NCI-H1092 treated with DMSO at 0.1 percent for 48 hours (cell line): ENCODE measurements at regions not wholly inside any gene's neighbourhood (a gene's known extent, or its start where the extent isn't known, plus 50 kb on each side); places are given as distances from the start of the nearest gene placed in this dataset.

ENCODE experiments used
- DNase-seq: peaks from one replicate; lab custom pipeline; 2025; lab: John Stamatoyannopoulos, UW

DNA sequence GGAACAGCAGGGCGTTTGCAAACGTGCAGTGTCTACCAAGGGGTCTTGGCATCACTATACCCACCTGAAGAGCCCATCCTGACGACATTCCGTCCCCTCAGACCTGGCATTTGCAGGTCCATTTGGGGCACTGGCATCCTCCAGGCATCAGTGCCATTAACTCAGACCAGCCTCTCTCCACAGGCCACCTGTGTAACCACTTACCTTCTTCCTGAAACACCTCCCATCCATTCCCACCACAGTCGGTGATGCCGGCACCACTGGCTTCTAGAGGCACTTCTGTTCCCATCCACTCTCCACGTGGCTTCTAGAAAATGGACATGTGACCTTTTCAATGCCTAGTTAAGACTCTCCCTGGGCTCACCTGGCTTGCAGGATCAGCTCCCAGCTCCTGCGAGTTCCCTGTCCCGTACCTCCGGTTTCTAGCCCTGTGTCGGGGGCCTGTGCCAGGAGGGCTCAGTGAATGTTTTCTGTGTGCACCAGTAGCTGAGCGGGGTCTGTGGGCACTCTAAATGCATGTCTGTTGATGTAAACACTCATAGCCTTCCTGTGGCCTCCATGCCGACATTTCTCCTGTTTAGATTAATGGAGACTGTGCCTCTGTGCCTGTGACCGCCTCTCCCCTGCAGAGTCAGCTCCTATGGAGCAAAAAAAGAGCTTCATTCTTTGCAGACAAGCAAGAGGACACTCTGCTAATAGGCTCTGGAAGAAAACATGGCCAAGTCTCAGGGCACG lies 458.0 kb upstream of the HS6ST1 start:
- no peak for DNase-seq

DNA sequence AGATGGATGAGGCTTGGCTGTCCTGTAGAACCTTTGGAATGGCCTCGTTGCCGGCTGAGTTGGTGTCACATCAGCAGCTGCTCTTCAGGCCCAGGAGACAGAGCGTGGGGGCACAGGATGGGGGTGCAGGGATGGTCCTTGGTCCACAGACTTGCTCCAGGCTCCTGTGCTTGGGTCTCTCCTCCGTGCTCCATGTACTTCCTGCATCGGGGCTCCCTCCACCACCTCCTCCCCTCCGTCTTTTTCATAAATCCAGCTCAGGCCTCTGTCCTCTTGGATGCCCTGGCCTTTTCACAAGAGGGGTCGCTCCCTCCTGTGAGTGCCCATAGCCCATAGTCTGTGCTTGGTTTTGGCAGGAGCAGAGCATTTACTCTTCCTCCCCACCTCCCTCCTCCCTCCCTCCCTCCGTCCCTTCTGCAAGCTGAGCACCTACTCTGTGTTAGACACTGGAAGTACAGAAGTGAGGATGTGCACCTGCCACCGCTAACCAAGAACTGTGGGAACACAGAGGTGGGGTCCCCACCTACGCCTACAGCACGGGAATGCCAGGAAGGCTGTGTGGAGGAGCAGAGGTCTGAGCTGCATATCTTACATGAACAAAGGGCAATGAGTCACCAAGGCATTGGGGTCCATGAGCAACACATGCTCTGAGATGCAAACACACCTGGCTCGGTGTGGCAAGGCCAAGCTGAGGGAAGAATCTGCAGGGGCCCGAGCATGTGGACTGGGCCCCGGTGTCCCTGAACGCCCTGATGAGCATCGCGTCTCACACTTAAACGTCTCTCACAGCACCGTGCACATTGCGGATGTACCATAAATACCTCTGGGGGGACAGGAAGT lies 458.7 kb upstream of the HS6ST1 start:
- DNase-seq: no peak

DNA sequence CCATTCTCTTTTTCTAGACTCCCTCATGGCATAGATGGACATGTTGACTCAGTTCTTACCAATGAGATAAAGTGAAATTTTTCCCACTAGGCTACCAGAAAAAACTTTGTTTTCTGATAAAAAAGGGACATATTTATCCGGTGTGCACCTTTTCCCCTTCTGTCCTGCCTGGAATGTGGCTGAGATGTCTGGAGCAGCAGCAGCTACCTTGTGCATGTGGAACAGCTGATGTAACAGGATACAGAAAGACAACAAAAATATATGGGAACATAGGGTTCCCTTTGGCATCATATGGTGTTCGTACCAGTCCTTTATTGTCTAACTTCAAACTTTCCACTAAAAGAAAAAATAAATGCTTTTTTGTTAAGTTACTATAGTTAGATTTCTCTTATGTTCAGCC lies 460.2 kb upstream of the HS6ST1 start:
- DNase-seq: no peak

DNA sequence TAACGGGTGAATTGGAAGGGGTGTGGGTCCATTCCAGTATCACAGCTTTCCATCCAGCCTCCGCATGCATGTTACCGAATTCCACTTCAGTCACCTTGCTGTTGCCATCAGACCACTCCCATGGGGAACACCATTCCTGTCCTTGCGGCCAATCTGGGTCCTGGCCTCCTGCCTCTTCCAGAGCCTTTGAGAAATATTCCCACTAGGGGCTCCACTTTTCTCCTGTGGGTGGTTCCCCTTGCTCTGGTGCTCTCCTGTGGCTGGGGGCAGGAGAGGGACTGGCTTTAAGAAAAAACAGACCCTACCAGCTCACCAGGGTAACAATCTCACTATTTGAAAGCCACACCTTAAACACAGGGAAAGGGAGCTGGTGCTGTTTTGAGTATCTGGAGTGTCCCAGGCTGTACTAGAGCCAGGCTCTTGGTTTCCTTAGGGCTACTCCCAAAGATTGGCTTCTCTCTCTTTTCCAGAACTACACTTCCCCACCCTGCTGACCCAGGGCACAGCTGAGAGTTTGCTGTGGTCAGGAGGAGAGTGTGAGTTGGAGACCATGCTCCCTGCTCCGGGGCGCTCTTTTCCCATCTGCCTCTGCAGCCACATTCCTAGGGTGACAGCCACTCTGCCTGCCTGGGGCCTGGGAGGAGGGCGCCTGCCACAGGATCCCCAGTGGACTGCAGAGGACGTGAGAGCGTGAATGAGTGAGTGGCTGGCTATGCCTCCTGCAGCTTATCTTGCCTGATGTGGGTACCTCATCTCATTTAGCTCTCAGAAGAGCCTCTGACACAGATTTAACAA lies 460.8 kb upstream of the HS6ST1 start:
- no peak for DNase-seq

DNA sequence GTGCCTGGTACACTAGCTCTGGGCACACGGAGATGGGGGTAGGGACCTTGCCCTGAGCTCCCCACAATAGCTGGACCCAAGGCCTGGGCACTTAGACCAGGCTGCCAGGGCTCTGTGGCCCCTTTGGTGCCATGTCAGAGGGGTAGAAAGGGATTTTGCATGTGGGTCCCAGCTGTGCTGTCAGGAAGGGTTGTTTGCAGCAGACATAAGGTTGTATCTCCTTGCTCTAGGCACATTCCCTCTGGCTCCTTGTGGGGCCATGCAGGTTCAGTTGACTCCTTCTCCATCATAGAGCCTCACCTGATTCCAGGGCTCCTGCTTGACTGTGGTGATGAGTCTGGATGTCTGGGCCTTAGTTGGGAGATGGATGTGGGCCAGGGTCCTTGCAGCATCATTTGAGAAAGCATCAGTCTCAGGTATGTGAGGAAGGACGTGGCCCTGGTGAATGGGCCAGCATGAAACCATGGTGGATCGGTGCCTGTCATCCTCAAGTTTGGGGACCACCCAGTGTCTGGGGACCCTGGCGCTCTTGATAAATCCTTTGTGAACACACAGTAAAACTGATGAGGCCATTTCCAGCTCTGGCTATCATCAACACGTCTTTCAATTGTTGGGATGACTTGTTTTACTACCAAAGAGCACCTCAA lies 461.9 kb upstream of the HS6ST1 start:
- DNase-seq: no peak

DNA sequence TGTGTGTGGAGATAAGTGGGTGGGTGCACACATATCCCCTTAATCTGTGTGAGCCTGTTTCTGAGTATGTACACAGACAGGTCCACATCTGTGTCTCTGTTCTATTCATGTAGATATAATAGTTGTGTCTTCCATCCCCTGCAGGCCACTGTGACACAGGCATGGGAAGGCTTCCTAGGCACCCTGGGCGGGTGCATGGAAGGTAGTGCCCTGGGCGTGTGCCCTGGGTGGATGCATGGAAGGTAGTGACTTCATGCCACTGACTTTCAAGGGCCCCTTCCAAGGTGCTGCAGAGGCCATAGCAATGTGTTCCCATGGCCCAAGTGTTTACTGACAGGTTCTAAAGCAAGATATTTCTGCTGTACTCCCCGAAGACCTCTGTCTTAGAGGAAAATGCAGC lies 462.5 kb upstream of the HS6ST1 start:
- no peak for DNase-seq

DNA sequence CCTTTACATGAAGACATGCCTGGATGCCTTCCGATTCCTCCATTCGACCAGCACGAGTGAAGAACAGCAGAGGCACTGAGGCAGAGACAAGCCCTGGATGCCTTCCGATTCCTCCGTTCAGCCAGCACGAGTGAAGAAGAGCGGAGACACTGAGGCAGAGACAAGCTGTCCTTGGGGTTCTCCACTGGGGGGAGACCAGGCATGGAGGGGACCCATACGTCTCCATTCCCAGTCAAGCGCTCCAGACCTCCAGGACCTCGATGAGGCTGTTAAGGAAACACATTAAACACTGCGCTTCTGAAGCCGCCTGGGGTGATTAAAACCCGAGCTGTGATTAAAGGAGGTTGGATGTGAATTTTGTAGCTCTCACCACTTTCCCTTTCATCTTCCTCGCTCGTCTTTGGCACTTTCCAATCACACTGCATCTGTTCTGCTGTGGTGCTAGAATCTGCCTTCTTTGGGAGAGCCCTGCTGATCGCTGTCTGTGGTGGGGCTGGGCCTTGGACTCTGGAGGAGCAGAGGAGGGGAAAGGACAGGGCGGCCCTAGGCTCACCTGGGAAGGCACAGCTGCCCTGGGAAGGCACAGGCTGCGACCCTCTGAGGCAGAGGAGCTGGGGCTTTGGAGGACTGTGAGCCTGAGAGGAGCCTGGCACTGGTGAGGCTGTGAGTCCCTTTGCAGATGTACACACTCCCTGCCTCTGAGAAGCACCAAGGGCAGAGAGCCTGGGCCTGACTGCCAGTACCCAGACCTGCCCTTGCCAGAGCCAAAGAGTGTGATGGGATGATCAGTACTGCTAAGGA lies 463.1 kb upstream of the HS6ST1 start:
- DNase-seq: no peak

DNA sequence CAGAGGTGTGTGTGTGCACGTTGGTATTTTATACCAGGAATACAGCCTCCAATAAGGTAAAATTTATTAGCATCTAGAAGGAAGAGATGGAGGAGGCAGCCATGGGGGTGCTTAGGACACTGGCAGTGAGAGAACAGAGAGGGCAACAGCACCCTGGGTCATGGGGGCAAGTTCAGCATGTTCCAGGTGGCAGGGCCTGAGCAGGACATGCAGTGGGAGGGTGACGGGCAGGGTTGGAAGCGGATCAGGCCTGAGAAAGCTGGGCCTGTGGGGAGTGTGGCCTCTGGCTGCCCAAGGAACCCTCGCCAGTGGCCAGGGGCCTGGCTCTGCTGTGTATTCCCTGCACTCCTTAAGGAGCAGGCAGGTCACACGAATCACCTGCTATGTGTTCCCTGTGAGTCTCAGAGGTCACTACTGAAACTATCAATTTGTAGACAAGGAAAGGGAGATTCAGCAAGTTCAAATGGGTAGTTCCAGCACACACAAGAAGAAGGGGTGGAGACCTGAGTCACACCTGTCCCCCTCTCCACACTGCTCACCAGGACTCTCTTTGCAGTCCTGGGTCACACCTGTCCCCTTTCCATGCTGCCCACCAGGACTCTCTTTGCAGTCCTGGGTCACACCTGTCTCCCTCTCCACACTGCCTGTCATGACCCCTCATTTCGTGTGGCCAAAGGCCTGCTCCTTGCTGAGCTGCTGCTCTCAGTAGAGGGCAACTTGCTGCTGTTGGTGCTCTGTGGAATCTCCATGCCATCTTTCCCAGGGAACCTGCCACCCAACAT lies 463.9 kb upstream of the HS6ST1 start:
- no peak for DNase-seq

DNA sequence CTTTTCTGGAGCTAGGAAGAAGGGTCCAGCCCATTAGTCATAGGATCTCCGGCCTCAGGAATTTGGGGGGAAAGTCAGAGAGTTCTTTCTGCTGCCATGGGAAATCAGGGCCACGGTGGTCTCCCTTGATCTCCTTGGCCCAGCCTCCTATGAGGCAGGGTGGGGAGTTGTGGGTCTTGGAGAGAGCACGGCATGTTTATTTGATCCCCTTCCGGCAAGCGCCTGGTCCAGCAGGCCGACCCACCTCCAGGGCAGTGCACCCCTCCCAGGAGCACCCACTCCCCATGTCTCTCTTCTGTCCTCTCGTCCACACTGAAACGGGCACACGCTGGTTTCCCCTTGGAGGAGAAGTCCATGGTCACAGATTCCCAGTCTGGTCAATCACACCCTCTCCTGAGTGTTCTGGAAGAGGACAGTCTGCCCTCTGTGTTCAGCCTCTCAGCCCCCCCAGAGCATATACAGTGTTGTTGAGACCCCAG lies 464.6 kb upstream of the HS6ST1 start:
- no peak for DNase-seq

DNA sequence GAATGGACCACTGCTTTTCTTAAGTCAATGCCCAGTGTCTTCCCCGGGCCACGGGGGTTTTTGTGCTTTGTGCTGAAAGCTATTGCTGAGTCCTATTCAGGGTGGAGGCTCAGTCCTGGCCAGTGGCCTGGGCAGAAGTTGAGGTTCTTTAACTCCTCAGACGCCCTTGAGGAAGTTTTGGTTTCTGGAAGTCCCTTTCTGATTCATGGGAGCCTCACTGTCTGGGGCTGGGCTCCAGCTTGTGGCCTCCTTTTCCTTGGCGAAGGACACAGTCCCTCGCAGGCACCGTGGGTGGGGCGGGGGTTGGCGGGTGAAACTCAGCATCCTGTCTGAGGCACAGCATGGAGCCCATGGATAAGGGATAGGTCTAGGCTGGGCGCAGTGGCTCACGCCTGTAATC lies 465.2 kb upstream of the HS6ST1 start:
- DNase-seq: no peak

DNA sequence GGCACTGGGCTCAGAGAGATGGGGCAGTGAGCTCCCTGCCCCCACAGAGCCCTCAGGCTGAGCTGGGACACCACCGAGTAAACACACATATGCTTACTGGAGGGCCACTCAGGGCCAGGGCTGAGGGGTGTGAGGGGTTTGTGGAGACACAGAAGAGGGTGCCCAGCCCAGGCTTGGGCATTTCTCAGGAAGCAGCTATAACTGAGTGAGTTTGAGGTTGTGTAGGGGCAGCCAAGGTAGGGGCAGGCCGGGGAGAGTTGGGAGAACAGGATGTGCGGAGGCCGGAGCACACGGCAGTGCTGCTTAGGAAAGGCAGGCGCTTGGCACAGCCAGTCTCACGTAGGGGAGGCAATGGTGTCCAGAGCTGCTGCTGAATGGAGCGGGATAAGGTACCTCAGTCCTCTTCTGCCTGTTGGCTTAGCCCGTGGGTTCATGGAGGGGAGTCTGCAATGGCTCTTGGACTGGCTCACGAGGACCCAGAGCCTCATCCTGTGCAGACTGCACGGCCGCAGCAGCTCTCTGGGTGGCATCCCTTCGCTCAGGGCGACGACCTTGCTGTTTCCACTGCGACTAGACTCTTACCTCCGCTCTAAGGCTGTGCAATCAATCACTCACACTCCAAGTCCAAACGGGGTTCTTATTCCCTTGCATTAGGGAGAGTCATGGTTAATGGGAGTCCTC lies 466.1 kb upstream of the HS6ST1 start:
- no peak for DNase-seq

DNA sequence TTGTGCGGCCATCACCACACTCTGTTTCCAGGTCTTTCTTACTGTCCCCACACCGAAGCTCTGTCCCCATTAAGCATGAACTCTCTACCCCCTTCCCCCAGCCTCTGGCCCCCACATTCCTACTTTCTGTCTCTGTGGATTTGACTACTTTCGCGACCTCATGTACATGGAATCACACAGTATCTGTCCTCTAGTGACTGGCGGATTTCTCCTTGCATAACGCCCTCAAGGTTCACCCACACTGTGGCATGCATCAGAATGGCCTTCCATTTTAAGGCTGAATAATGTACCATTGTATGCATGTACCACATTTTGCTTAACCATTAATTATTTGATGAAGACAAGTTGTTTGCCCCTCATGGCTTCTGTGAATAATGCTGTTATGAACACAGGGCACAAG lies 467.6 kb upstream of the HS6ST1 start:
- no peak for DNase-seq

DNA sequence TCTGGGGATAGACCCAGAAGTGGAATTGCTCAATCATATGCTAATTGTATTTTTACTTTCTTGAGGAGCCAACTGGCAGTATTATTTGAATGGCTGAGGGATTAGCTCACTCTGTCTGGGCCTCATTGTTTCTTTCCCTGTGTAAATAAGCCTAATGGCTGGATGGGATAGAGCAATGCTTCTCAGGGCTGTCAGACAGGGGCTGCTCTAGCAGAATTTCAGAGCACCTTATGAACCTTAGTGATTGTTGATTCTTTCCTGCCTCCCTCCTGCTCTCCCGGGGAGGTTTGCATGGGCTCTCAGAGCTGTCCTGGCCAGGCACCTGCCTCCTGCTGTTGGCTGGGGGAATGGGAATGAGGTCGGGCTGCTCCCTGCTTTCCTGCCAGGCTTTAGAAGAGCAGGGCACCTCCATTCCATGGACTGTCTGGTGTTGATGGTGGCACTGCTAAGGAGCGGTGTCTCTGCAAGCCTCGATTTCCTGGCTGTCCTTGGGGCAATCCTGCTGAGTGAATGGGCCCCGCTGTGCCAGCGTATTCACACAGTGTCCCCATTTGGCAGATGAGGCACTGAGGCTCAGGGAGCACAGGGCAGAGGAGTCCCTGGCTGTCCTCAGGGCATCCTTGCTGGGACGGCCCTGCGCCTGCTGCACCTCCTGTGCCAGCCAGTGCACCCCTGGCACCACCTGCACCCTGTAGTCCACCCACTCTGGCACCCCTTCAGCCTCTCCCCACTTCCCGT lies 468.2 kb upstream of the HS6ST1 start:
- peak; percentile 2 for DNase-seq

DNA sequence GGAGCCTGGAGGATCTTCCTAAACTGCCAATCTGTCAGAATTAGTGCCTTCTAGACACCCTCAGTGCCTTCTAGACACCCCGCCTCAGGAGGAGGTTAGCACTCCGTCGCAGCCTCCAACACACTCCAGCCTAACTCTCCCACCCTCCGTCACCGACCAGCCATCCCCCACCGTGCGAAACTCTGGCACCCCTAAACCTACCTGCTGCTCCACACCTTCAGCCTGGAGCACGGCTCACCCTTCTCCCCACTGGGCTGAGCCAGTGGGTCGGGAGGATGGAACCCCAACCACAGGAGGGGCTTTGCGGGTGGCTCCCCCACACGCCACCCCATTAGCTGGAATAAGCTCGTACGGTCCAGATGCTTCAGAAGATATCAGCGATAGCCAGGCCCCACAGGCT lies 468.9 kb upstream of the HS6ST1 start:
- no peak for DNase-seq

DNA sequence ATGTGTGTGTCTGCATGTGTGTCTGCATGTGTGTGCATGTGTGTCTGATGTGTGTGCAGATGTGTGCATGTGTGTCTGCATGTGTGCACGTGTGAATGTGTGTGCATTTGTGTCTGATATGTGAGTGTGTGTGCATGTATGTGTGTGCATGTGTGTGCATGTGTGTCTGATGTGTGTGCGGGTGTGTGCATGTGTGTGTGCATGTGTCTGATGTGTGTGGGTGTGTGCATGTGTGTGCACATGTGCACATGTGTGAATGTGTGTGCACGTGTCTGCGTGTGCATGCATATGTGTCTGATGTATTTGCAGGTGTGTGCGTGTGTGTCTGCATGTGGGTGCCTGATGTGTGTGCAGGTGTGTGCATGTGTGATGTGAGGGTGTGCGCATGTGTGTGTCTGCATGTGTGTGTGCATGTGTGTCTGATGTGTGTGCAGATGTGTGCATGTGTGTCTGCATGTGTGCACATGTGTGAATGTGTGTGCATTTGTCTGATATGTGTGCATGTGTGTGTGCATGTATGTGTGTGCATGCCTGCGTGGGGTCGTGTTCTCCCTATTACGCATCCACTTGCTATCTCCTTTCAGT lies 470.1 kb upstream of the HS6ST1 start:
- no peak for DNase-seq

DNA sequence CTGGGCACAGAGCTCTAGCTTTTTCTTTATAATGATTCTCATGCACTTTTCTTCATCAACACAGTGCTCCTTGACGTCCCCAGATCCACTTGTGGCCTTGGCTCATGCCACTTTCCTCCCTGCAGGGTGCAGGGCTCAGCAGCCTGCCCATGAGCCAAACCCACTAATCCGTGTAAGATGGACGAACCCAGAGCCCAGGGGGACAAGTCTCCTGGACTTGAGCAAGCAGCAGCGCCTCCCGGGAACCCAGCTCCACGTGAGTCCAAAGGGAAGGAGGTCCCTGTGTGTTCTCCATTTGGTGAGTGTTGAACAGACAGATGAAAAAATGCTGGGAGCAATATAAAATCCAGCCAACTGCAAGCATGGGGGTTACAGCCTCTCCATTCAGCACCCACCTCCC lies 470.6 kb upstream of the HS6ST1 start:
- DNase-seq: no peak

DNA sequence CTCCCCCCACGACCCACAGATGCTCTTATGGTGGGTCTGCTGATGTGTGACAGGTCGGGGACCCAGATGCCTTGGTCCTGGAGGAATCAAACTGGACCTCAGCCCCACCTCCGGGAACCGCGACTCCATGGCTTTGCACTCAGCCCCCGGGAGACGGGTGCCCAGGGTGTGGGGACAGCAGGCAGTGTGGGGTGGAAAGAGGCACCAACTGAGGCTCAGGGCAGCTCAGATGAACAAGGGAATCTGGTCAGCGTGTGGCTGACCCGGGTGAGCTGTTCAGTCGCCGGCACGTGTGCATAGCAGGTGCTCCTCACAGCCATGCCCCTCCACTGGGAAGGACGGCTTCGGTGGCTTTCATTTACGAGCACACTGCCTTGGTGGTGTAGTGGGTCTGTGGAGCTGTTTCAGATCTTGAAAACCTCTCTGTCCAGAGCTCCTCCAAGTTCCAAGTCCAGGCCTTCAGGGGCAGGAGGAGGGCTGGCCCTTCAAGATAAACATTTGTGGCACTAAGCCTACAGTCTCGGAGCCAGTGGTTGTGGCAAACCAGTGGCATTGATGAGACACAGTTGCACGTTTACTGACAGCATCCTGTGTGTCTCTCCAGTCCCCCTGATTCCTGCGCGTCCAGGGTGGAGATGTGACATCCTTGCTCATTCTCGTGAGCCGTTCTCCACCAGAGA lies 471.2 kb upstream of the HS6ST1 start:
- DNase-seq: no peak

DNA sequence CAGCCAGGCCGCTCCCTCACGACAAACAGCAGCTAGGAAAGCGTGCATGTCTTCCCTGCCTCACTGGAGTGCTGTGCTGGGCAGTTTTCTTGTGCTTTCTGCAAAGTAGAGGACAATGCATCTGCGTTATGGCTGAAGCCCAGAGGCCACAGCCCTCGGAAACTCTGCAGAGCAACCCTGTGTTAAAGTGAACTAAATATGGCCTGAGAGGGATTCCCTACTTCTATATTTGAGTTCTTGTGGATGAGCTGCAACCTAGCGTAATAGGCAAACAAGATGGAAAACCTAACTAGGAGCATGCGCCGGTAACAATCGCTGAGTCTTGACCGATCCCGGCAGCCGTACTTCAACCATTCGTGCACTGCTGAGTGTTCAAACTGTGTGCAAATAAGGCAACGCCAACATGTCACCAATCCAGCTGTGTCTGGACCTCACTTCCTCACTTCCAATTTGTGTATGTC lies 471.9 kb upstream of the HS6ST1 start:
- DNase-seq: no peak
